Ectodermal cell (in vitro differentiated cells): ENCODE measurements at regions not wholly inside any gene's neighbourhood (a gene's known extent, or its start where the extent isn't known, plus 50 kb on each side); places are given as distances from the start of the nearest gene placed in this dataset.

Experiments used
- H3K27ac ChIP-seq: 2 replicates; pipeline ENCODE4 v1.7.0; 2013; ENCODE audit warnings: mild to moderate bottlenecking, low read depth, low read length; ENCODE audit not compliant: insufficient read depth, poor library complexity, severe bottlenecking
- H3K27me3 ChIP-seq: 2 replicates; pipeline ENCODE4 v1.7.0; 2013; ENCODE audit warnings: mild to moderate bottlenecking, low read length; ENCODE audit not compliant: insufficient read depth, control insufficient read depth, poor library complexity, severe bottlenecking
- H3K36me3 ChIP-seq: one replicate; pipeline ENCODE4 v1.7.0; 2013; ENCODE audit warnings: low read length; ENCODE audit not compliant: control insufficient read depth, insufficient read depth
- H3K4me1 ChIP-seq: one replicate; pipeline ENCODE4 v1.7.0; 2013; ENCODE audit warnings: low read length; ENCODE audit not compliant: control insufficient read depth, insufficient read depth
- H3K4me3 ChIP-seq: 2 replicates; pipeline ENCODE4 v1.7.0; 2013; ENCODE audit warnings: low read depth, low read length, control low read depth; ENCODE audit not compliant: insufficient read depth
- H3K9me3 ChIP-seq: 2 replicates; pipeline ENCODE4 v1.7.0; 2013; ENCODE audit warnings: mild to moderate bottlenecking, low read length, moderate library complexity; ENCODE audit not compliant: control insufficient read depth
- WGBS, 2 experiments: methylation state at CpG; one replicate each; pipeline ENCODE4 v1.1.7; 2013; ENCODE audit warnings: missing lambda C conversion rate in 2 of 2; 5-methylcytosine and 5-hydroxymethylcytosine counted together

DNA sequence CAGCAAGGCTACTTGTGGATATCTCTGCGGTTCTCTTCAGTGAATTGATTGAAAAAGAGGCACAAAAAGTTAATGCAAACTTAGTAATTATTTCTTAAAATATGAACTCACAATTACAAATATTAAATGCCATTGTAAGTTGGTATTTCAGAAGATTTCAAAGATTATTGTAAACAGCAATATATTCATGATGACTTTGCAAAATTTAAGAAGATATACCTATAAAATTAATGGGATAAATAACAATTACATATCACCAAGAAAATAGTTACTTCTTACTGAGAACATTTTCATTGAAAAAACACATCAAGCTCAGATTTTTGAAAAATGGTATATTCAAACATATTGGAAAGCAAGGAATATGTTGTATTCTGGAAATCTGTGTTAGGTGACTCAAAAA, 482.0 kb upstream of the LRRTM1 start:
- Histone ChIP-seq H3K27me3 (no peaks in the 10 kb centered on the region), H3K27ac (no peak overlapping the region), H3K4me1 (no peaks in the 10 kb centered on the region), H3K4me3 (no peak overlapping the region), H3K36me3 (no peaks in the 10 kb centered on the region), H3K9me3 (no peaks in the 10 kb centered on the region)
- WGBS, 2 experiments: no CpG with 5 or more reads among the region's 1 CpG

DNA sequence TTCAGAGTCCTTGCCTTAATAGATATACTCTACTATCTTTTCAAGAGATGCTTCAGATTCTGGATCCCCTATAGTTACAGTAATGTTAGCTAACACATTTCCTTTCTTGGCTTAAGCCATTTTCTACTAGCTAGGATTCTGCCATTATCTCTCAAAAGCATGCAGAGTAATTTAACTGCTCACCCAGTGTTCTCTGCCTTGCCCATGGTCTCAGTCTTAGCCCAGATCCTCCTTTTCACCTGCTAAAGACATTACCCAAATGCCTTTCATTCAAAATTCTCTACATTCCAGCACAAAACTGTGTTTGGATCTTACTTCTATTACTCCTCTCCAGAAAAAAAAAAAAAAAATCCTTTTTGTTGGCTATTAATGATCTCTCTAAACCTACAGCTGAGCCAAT, 474.2 kb upstream of the LRRTM1 start:
- Histone ChIP-seq H3K4me3 (no peak overlapping the region), H3K27ac (no peak overlapping the region), H3K9me3 (no peaks in the 10 kb centered on the region), H3K36me3 (no peaks in the 10 kb centered on the region), H3K27me3 (no peaks in the 10 kb centered on the region), H3K4me1 (no peaks in the 10 kb centered on the region)

DNA sequence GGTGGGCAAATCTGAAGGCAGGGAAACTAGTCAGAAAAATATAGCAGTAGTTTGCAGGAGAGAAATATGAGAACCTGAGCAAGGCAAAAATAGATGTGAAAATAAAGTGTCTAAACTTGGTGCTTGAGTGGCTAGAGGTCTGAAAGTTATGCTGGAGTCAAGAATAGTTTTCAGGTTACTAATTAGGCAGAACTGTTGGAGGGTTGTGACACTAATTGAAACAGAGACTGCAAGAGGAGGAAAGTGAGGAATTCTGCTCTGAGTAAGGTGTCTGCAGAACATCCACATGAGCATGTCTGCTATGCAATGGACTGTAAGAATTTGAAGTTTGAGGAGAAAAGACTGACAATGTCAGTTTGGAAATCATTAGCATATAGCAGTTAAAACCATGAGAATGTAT, 444.0 kb upstream of the LRRTM1 start:
- no peaks in the 10 kb centered on the region for H3K4me1 ChIP-seq
- no peaks in the 10 kb centered on the region for H3K36me3 ChIP-seq

DNA sequence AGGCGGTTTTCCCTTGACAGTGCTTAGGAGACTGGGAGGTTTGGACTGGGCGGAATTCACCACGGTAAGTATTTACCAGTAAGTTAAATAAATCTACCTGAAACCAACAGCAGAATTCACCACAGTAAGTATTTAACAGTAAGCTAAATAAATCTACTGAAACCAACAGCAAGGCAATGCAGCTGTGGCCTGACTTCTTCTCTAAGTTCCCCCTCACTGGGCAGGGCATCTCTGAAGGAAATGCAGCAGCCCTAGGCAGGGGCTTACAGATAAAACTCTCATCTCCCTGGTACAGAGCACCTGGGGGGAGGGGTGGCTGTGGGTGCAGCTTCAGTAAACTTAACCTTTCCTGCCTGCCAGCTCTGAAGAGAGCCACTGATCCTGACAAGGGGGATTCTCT, 432.5 kb upstream of the LRRTM1 start:
- Histone ChIP-seq H3K4me3 (no peak overlapping the region), H3K27me3 (no peaks in the 10 kb centered on the region), H3K27ac (no peak overlapping the region), H3K36me3 (no peaks in the 10 kb centered on the region), H3K9me3 (no peaks in the 10 kb centered on the region), H3K4me1 (no peaks in the 10 kb centered on the region)
- 91 to 96% methylated on average over 3 of the region's 3 CpGs for WGBS, 2 experiments

More for the DNA sequence above, 444.0 kb upstream of the LRRTM1 start:
- Histone ChIP-seq H3K9me3 (no peaks in the 10 kb centered on the region), H3K27me3 (no peaks in the 10 kb centered on the region), H3K27ac (no peak overlapping the region), H3K4me3 (no peak overlapping the region)

DNA sequence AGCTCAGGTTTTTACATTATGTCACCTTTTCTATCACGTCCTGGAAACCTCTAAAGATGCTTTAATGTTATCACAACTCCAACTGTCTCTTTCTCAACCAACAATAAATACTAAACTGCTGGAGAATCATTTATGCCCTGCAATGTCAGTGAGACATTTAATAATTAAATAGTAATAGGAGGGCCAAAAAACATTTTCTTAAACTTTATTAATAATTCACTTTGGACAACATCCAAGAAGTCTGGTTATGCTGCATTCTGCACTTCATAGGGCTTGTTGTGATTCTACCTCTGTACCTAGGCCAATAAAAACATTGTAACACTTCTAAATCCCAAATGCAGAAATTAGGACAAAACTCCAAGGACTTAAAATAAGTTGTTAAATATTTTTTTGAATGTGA, 420.4 kb upstream of the LRRTM1 start:
- 81 to 86% methylated on average over 1 of the region's 1 CpG for WGBS, 2 experiments
- H3K36me3 ChIP-seq: no peaks in the 10 kb centered on the region
- H3K27ac ChIP-seq: no peak overlapping the region
- no peaks in the 10 kb centered on the region for H3K4me1 ChIP-seq
- no peaks in the 10 kb centered on the region for H3K9me3 ChIP-seq
- H3K27me3 ChIP-seq: no peaks in the 10 kb centered on the region
- no peak overlapping the region for H3K4me3 ChIP-seq

DNA sequence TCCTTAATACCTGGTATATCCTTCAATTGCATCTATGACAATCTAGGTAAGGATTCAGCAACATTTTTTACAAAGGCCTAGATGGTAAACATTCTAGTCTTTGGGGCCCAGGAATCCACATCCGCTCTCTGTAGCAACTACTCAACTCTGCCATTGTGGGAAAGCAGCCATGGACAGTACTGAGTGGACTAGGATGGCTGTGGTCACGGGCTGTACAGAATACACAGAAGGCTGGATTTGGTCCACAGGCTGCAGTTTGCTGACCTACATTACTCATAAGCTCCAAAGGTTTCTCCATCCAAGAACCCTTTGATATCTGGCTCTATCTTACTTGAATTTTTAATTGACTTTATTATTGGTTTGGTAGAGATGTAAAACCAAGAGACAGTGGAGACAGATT, 418.3 kb upstream of the LRRTM1 start:
- Histone ChIP-seq H3K4me1 (no peaks in the 10 kb centered on the region), H3K4me3 (no peak overlapping the region), H3K27me3 (no peaks in the 10 kb centered on the region), H3K9me3 (no peaks in the 10 kb centered on the region), H3K36me3 (no peaks in the 10 kb centered on the region), H3K27ac (no peak overlapping the region)
- WGBS, 2 experiments: 93 to 97% methylated on average over 2 of the region's 2 CpGs

DNA sequence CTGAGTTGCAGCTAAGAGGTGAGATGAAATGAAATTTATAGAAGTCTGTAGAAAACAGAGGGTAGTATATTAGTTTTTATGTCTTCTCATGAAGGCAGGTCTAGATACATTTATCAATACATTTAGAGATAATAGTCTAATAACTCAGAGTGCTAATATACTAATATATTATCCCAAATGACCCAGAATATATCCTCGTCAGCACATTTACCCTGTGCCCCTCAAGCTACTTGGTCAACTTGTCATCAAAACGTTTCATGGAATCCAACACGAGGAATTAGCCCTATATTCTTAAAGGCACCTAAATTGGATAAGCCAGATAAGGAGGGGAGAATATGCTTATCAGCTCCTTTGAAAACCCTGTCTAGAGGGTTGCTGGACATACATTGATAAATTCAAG, 415.1 kb upstream of the LRRTM1 start:
- Histone ChIP-seq H3K4me3 (no peak overlapping the region), H3K36me3 (no peaks in the 10 kb centered on the region), H3K9me3 (no peaks in the 10 kb centered on the region), H3K27me3 (no peaks in the 10 kb centered on the region), H3K4me1 (no peaks in the 10 kb centered on the region), H3K27ac (no peak overlapping the region)
- WGBS, 2 experiments: 95 to 97% methylated on average over 3 of the region's 3 CpGs

DNA sequence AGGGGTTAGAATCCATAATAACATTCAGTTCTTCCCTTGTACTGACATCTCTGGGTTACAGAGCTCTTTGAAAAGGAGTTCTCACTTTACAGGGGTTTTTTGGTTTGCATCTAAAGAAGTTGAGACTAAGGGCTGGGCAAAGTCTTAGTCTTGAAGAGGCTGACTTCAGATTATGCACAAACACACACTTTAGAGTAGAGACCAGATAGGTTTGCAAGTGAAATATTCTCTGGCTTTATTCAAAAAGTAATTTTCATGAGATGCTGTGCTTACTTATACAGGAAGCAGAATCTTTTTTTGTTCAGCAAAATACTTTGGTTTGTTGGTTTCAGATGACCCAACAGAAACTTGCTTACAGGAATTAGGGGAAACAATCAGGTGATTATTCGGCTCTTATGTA, 410.9 kb upstream of the LRRTM1 start:
- H3K9me3 ChIP-seq: no peaks in the 10 kb centered on the region
- H3K4me3 ChIP-seq: no peak overlapping the region
- no peaks in the 10 kb centered on the region for H3K27me3 ChIP-seq
- no peaks in the 10 kb centered on the region for H3K36me3 ChIP-seq
- H3K27ac ChIP-seq: no peak overlapping the region
- WGBS, 2 experiments: 91 to 94% methylated on average over 1 of the region's 1 CpG
- H3K4me1 ChIP-seq: no peaks in the 10 kb centered on the region

DNA sequence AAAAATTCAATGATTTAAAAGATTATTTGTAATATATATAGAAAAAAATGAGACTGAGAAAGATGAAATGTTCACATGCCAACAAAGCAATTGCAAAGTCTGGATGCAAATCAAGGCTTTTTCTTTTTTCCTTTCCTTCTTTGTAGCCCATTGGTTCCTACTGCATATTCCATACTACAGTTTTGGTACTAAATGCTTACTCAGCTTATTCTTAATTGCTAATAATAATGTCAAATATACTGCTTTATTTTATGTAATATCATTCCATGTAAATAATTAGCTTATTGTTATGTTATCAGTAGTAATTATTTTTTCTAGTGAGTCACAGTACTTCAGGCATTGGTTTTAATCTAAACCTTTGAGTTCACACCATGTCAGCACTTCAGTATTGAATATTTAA, 407.4 kb upstream of the LRRTM1 start:
- no peaks in the 10 kb centered on the region for H3K36me3 ChIP-seq
- no peaks in the 10 kb centered on the region for H3K9me3 ChIP-seq
- H3K4me3 ChIP-seq: no peak overlapping the region
- H3K27me3 ChIP-seq: no peaks in the 10 kb centered on the region
- H3K4me1 ChIP-seq: no peaks in the 10 kb centered on the region
- H3K27ac ChIP-seq: no peak overlapping the region

DNA sequence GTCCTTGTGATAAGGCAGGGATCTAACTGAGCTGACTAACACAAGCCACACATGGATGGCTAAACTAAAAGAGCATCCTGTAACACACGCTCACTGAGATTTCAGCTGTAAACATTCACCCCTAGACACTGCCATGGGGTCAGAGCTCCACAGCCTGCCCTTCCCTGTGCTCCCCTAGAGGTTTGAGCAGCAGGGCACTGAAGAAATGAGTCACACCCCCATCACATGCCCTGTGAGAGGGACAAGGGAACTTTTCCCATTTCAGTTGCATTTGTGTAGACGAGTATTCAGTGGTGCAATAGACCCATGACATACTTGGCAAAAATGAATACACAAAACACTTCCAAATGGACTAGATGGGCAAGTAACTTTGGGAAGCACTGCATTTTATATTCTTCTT, 402.4 kb upstream of the LRRTM1 start:
- no peaks in the 10 kb centered on the region for H3K27me3 ChIP-seq
- no peak overlapping the region for H3K4me3 ChIP-seq
- H3K27ac ChIP-seq: no peak overlapping the region
- no peaks in the 10 kb centered on the region for H3K4me1 ChIP-seq
- H3K36me3 ChIP-seq: no peaks in the 10 kb centered on the region
- WGBS, 2 experiments: 92% methylated on average over 2 of the region's 2 CpGs
- H3K9me3 ChIP-seq: no peaks in the 10 kb centered on the region

DNA sequence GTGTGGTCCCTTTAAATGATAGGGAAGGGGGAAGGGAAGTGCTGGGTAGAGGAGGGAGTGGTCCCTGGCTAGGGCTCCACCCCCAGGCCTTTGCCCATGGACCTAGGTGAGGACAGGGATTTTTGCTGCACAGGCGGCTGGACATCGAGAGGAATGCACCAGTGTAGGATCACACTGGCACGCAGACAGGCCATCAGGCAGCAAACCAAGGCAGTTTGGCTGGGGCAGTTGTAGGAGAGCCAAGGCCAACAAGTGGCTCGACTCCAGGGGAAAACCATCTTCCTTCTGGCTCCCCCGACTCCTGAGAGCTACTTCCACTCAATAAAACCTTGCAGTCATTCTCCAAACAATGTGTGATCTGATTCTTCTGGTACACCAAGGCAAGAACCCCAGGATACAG, 402.0 kb upstream of the LRRTM1 start:
- 94% methylated on average over 5 of the region's 5 CpGs for WGBS, 2 experiments
- no peaks in the 10 kb centered on the region for H3K4me1 ChIP-seq
- H3K9me3 ChIP-seq: no peaks in the 10 kb centered on the region
- no peaks in the 10 kb centered on the region for H3K36me3 ChIP-seq
- no peaks in the 10 kb centered on the region for H3K27me3 ChIP-seq
- no peak overlapping the region for H3K4me3 ChIP-seq
- no peak overlapping the region for H3K27ac ChIP-seq
